Naive thymus-derived CD8-positive, alpha-beta T cell (primary cell): ENCODE measurements at regions not wholly inside any gene's neighbourhood (a gene's known extent, or its start where the extent isn't known, plus 50 kb on each side); places are given as distances from the start of the nearest gene placed in this dataset.
A peak's percentile ranks its signal among the peaks of the same experiment; 100 is the strongest.
"Not testable (repeated sequence)": the region's sequence is repeated elsewhere in the genome, so short reads cannot be mapped to it uniquely, and the experiment has no call there.

Experiments used
- ATAC-seq, 2 donors: fragments of 150-1000 bp; cut with Tn5 transposase in 1 of 2; sonication (Bioruptor Pico), chemical (Tn5 transposase) in 1 of 2; 1 replicate in 1 of 2; 2 replicates in 1 of 2; pipeline ENCODE4 v1.10.0; 2021; ENCODE audit warnings: mild to moderate bottlenecking in 2 of 2, moderate library complexity in 2 of 2
- POLR2A ChIA-PET: fragments of 350-600 bp; sonication (Branson Sonifier 250); formaldehyde crosslinking; loops from one replicate; lab custom pipeline; 2021; ENCODE audit warnings: antibody characterized with exemption; lab: Charles Lee
- DNase-seq, 10 donors: peaks; one replicate each; pipeline versions ENCODE4 v3.0.0 to v3.0.0-alpha.2; 2020 to 2022
- H3K27ac Mint-ChIP-seq, 10 donors: one replicate each; pipeline ENCODE4 v1.8.0; 2020 to 2022; ENCODE audit warnings: mild to moderate bottlenecking in 10 of 10, mixed read lengths in 10 of 10, moderate library complexity in 4 of 10, inconsistent platforms in 1 of 10
- H3K27me3 Mint-ChIP-seq, 5 donors: one replicate each; pipeline ENCODE4 v1.8.0; 2021 to 2022; ENCODE audit warnings: mixed read lengths in 5 of 5
- H3K36me3 Mint-ChIP-seq, 3 donors: one replicate each; pipeline ENCODE4 v1.8.0; 2020 to 2022; ENCODE audit warnings: mixed read lengths in 3 of 3, mild to moderate bottlenecking in 2 of 3, inconsistent platforms in 1 of 3
- H3K4me1 Mint-ChIP-seq, 4 donors: one replicate each; pipeline ENCODE4 v1.8.0; 2021 to 2022; ENCODE audit warnings: mixed read lengths in 4 of 4
- H3K4me3 Mint-ChIP-seq, 10 donors: one replicate each; pipeline ENCODE4 v1.8.0; 2020 to 2022; ENCODE audit warnings: mild to moderate bottlenecking in 10 of 10, mixed read lengths in 10 of 10, moderate library complexity in 6 of 10, inconsistent platforms in 1 of 10
- H3K9me3 Mint-ChIP-seq, 9 donors: one replicate each; pipeline ENCODE4 v1.8.0; 2020 to 2022; ENCODE audit warnings: mixed read lengths in 9 of 9, mild to moderate bottlenecking in 3 of 9, inconsistent platforms in 1 of 9, moderate library complexity in 1 of 9

GRCh38 chr17:71446645-71447437 is 674.0 kb upstream of the SOX9 start:
- POLR2A ChIA-PET: no interaction called here
- ATAC-seq: no peak
- Mint-ChIP-seq H3K9me3 (peaks cover 0 to 9% (median 2%) of the 10 kb centered on the region in 9 donors), H3K4me3 (no peak overlapping the region), H3K27me3 (no peaks in the 10 kb centered on the region), H3K27ac (no peak overlapping the region), H3K4me1 (no peaks in the 10 kb centered on the region), H3K36me3 (no peaks in the 10 kb centered on the region)
- DNase-seq: no peak

GRCh38 chr17:71447644-71448043 is 673.2 kb upstream of the SOX9 start:
- no peaks in the 10 kb centered on the region for H3K27me3 Mint-ChIP-seq
- H3K27ac Mint-ChIP-seq: no peak overlapping the region
- no peaks in the 10 kb centered on the region for H3K36me3 Mint-ChIP-seq
- no peaks in the 10 kb centered on the region for H3K4me1 Mint-ChIP-seq
- no peak for ATAC-seq
- no peak for DNase-seq
- peaks cover 0 to 9% (median 2%) of the 10 kb centered on the region in 9 donors for H3K9me3 Mint-ChIP-seq
- no peak overlapping the region for H3K4me3 Mint-ChIP-seq
- POLR2A ChIA-PET: no interaction called here

- POLR2A ChIA-PET, H3K27me3 Mint-ChIP-seq, H3K4me3 Mint-ChIP-seq, H3K9me3 Mint-ChIP-seq, DNase-seq, H3K27ac Mint-ChIP-seq, ATAC-seq, H3K4me1 Mint-ChIP-seq, H3K36me3 Mint-ChIP-seq: not testable (repeated sequence)
Measured at GRCh38 chr17:71450657-71451056, 670.2 kb upstream of the SOX9 start.

GRCh38 chr17:71453876-71454422 is 666.9 kb upstream of the SOX9 start:
- DNase-seq (no peak), ATAC-seq (no peak)
- no peaks in the 10 kb centered on the region for H3K4me1 Mint-ChIP-seq
- no peaks in the 10 kb centered on the region for H3K36me3 Mint-ChIP-seq
- H3K9me3 Mint-ChIP-seq: peaks cover 0 to 6% (median 2%) of the 10 kb centered on the region in 9 donors
- no peak overlapping the region for H3K27ac Mint-ChIP-seq
- no peaks in the 10 kb centered on the region for H3K27me3 Mint-ChIP-seq
- POLR2A ChIA-PET: no interaction called here
- no peak overlapping the region for H3K4me3 Mint-ChIP-seq

DNA sequence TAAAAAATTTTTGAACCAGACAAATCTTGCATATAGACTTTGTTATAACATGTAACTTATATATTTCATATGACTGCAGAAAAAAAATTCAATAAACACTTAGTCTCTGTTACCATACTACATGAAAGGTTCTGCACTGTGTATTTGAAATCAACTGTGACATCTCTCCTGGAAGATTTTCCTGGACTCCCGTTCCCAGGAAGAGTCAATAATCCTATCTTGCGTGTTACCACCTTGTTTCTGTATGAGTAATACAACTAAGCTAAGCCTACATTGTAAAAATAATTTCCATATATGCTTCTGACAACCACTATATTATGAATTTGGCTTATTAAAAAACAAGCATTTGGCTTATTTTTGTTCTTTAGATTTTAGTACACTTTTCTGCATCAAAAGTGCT is 665.6 kb upstream of the SOX9 start:
- Mint-ChIP-seq H3K27me3 (no peaks in the 10 kb centered on the region), H3K36me3 (no peaks in the 10 kb centered on the region), H3K4me3 (no peak overlapping the region), H3K27ac (no peak overlapping the region), H3K4me1 (no peaks in the 10 kb centered on the region), H3K9me3 (peaks cover 0 to 6% (median 2%) of the 10 kb centered on the region in 9 donors)
- no peak for DNase-seq
- ATAC-seq: no peak
- POLR2A ChIA-PET: no interaction called here

- ATAC-seq: no peak
- H3K4me3 Mint-ChIP-seq: no peak overlapping the region
- POLR2A ChIA-PET: no interaction called here
Measured at GRCh38 chr17:71458322-71458721, 662.5 kb upstream of the SOX9 start.

DNA sequence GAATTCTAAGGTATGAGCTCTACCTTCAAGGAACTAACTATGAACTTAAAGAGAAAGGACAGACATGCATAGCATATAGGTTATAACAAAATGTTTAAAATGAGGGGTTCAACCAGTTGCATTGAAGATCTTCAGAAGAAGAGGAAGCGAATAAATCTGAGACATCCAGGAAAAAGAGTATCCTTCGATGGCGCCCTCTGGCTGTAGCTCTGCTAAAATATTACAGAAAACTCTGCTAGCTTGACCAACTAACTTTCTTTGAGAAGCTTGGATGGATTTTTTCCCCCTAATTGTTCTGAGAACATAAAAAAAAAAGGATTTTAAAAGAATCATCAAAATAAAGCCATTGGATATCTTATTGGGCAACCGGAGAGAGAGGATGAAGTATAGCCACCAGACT is 659.9 kb upstream of the SOX9 start:
- ATAC-seq (no peak), DNase-seq (no peak)
- Mint-ChIP-seq H3K4me1 (no peaks in the 10 kb centered on the region), H3K27ac (no peak overlapping the region), H3K9me3 (peaks cover 0 to 11% (median 2%) of the 10 kb centered on the region in 9 donors), H3K27me3 (peaks cover 0 to 10% (median 2%) of the 10 kb centered on the region in 5 donors), H3K4me3 (no peak overlapping the region), H3K36me3 (no peaks in the 10 kb centered on the region)
- POLR2A ChIA-PET: no interaction called here

More at GRCh38 chr17:71458322-71458721, 662.5 kb upstream of the SOX9 start:
- no peaks in the 10 kb centered on the region for H3K4me1 Mint-ChIP-seq
- H3K27me3 Mint-ChIP-seq: peaks cover 0 to 10% (median 2%) of the 10 kb centered on the region in 5 donors
- no peaks in the 10 kb centered on the region for H3K36me3 Mint-ChIP-seq
- peaks cover 0 to 11% (median 3%) of the 10 kb centered on the region in 9 donors for H3K9me3 Mint-ChIP-seq
- H3K27ac Mint-ChIP-seq: no peak overlapping the region
- no peak for DNase-seq

DNA sequence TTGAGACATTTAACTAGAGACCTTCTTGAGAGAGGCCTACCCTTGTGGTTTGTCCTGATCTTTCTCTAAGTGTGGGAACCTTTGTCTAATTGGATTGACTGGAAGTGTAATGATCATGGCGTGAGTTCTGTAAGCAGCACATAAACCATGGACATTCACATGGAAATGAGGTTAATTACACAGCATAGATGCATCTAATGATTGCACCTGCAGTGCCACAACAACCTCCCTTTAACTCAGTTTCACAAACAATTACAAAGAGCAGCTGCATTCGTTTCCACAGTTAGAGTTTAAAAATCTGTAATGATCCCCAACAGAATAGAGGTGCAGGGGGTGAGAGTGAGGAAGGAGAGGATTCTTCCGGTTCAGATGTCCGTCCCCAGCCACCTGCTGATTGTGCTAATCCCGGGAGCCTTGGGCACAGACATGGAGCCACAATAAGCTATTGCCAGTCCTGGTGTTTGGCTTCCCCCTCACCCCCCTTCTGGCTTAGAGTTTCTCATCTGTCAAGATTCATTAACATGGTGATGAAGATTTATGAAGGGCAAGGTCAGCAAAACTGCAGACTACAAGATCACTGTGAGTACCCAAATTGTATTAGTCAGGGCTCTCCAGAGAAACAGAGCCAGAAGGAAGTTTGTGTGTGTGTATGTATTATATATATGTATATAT is 659.2 kb upstream of the SOX9 start:
- DNase-seq (no peak), ATAC-seq (no peak)
- Mint-ChIP-seq H3K36me3 (no peaks in the 10 kb centered on the region), H3K27me3 (peaks cover 0 to 10% (median 2%) of the 10 kb centered on the region in 5 donors), H3K4me3 (no peak overlapping the region), H3K27ac (no peak overlapping the region), H3K4me1 (no peaks in the 10 kb centered on the region), H3K9me3 (peaks cover 0 to 14% (median 2%) of the 10 kb centered on the region in 9 donors)
- POLR2A ChIA-PET: no interaction called here

GRCh38 chr17:71464241-71464640 is 656.6 kb upstream of the SOX9 start:
- Mint-ChIP-seq H3K4me3 (no peak overlapping the region), H3K9me3 (peaks cover 0 to 23% (median 5%) of the 10 kb centered on the region in 9 donors), H3K27me3 (peaks cover 0 to 10% (median 2%) of the 10 kb centered on the region in 5 donors), H3K36me3 (no peaks in the 10 kb centered on the region), H3K4me1 (no peaks in the 10 kb centered on the region), H3K27ac (no peak overlapping the region)
- ATAC-seq: no peak
- DNase-seq: no peak
- POLR2A ChIA-PET: no interaction called here

DNA sequence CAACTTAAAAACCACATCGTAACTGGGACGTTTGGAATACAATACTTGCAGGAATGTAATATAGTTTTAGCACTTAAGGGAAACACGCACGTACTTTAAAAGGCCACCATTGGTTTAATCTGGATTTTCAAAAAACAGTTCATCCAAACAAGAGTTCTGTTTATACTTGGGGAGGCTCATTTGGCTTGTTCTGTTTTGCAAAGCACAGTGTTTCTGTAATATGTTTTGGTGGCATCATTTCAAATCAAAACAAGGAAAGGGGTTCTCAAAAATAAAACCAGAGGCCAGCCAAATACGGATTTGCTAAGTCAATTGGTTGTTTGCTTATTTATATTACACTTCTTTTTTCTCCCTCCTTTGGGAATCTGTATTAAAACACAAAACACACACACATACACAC is 656.1 kb upstream of the SOX9 start:
- POLR2A ChIA-PET: no interaction called here
- H3K36me3 Mint-ChIP-seq: no peaks in the 10 kb centered on the region
- DNase-seq (no peak), ATAC-seq (no peak)
- H3K9me3 Mint-ChIP-seq: peaks cover 0 to 23% (median 5%) of the 10 kb centered on the region in 9 donors
- no peak overlapping the region for H3K27ac Mint-ChIP-seq
- H3K4me3 Mint-ChIP-seq: no peak overlapping the region
- peaks cover 0 to 10% (median 2%) of the 10 kb centered on the region in 5 donors for H3K27me3 Mint-ChIP-seq
- H3K4me1 Mint-ChIP-seq: no peaks in the 10 kb centered on the region

DNA sequence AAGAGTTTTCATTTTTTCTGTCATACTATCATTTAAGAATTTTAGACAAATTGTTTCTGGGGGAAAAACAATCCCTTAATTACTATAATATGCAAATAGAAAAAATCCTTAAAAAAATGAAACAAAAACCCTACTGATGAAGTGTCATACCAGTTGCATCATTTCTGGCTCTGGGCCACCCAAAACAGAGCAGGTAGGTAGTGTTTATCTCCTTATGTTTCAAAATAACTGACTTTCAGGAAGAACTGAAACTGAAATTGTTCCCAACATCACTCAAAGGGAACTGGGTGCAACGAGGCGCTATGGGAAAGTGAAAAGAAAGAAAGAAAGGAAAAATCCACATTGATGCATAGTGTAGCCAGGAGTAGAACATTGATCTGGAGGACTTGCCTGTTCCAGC is 653.1 kb upstream of the SOX9 start:
- Mint-ChIP-seq H3K36me3 (no peaks in the 10 kb centered on the region), H3K4me1 (no peaks in the 10 kb centered on the region), H3K9me3 (peaks cover 0 to 12% (median 2%) of the 10 kb centered on the region in 9 donors), H3K27ac (no peak overlapping the region), H3K27me3 (peaks cover 0 to 4% (median 0%) of the 10 kb centered on the region in 5 donors), H3K4me3 (no peak overlapping the region)
- POLR2A ChIA-PET: no interaction called here
- ATAC-seq (no peak), DNase-seq (no peak)

DNA sequence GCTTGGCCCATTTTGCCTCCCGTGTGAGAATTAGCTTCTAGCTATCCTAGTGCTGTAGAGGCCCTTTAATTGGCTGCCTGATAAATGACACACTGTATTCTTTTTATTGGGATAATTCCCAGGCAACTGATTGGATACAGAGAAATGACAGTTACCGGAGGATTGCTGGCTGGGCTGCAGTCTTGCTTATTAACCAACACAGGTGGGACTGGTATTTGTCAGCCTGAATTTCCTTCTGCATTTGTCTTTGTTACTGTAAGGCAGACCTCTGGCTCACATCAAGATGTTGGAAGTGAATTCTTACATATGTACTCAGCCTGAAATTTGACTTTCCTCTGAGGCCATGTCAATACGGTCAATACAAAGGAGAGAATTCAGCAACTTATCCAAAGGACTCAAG is 650.8 kb upstream of the SOX9 start:
- DNase-seq: no peak
- H3K4me1 Mint-ChIP-seq: no peaks in the 10 kb centered on the region
- H3K27me3 Mint-ChIP-seq: peaks cover 0 to 2% (median 0%) of the 10 kb centered on the region in 5 donors
- POLR2A ChIA-PET: no interaction called here
- H3K9me3 Mint-ChIP-seq: peaks cover 0 to 12% (median 2%) of the 10 kb centered on the region in 9 donors
- H3K36me3 Mint-ChIP-seq: no peaks in the 10 kb centered on the region
- H3K4me3 Mint-ChIP-seq: no peak overlapping the region
- ATAC-seq: no peak
- H3K27ac Mint-ChIP-seq: peak overlapping the region in 1 of 10 donors; percentile 11
